CD4-positive, alpha-beta T cell treated with Interleukin-12 subunit alpha and Interleukin-12 subunit beta, for 1 hour (primary cell): ENCODE measurements at regions not wholly inside any gene's neighbourhood (a gene's known extent, or its start where the extent isn't known, plus 50 kb on each side); places are given as distances from the start of the nearest gene placed in this dataset.

Experiments
- DNase-seq: peaks from one replicate; pipeline ENCODE4 v3.0.0-alpha.2; 2020

DNA sequence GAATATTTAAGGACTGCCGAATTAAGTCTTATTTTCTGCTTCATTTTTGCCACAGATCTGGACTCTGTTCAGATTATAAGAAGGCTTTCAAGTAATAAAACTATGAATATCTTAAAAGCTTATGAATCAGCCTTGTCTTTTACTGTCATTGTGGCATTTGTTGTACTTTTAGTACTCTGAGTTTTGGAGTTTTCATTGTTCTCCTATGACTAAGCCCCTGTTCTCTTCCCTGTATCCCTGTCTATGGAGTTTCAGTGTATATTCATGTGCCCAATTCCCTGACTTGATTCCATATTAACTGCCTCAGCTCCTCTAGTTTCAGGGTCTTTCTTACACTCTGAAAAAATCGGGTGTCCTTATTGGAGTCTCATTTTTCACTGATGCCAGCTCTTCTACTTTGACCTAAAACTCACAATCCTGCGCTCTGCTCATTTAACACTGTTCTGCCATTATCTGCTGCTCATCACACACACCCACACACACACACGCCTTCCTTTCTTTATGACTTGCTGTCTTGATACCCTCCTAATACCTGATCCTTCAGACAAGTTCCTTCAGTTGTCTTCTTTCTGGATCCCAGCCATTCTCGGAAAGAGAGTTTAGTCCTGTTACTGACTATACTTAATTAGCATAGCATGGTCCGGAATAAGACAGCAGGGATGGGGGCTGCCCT lies 511.8 kb downstream of the CPS1 start:
- DNase-seq = no peak

DNA sequence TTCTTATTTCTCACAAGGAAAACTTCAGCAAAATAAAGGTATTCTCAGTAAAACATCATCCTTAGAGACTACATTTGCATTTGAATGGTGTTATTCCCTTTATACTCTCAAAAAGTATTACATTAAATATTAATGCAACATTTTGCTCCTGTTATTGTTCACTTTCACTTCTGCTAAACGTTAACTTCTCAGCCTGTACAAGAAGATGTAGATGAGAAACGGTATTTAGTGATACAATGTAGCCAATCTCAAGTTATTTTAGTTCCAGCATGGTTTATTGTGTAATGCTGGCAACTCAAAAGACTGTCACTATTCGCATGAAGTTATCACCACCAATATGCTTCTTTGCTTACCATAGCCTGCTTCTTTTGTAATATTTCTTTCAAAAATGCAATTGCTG lies 514.1 kb downstream of the CPS1 start:
- DNase-seq = no peak

GRCh38 chr2:211077216-211077767 lies 520.9 kb downstream of the CPS1 start:
- no peak for DNase-seq

GRCh38 chr2:211084352-211084751 lies 528.0 kb downstream of the CPS1 start:
- DNase-seq = no peak

DNA sequence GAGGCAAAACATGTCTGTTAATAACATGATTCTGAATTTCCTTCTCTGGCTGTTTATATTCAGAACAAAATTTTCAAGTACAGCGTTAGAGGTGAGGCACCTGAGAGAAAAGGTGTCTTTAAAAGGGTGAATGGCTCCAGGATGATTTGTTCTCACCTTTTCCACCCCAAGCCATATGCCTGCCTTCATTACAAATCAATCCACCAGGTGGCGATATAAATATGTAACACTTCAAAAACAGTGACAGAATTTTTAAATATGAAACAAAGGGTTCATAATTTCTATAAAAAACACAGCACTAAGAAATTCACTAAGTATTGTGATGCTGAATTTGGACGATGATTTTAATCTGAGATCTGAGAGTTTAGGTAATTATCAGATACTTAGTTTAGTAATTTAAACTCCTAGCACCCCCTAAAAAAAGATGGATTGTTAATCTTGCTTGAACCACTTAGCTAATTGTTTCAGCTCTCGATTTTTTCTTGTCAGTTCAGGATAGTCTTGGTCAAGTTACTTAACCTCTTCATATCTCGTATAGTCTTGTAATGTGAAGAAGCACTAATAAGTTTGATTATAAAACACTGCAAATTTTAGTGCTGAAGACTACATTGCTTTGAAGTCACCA lies 528.8 kb downstream of the CPS1 start:
- DNase-seq = peak; percentile 9

- no peak for DNase-seq
These were observed 529.6 kb downstream of the CPS1 start for GRCh38 chr2:211086049-211086448.

DNA sequence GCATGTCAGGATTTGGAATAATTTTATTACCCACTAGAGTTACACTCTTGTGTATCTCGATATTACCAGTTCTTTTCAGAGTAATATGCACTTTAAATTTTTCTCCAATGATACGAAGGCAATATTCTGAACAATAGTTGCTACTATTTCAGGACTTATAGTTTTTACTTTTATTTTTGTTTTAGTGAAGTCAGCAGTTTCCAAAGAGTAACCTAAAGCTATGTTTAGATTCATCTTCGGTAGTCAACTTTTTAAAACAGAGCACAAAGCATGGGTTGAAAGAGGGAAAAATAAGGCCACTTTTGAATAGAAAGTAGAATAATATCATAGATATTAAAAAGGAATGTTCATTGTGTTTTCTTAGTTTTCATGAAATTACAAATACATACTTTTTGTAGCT lies 532.7 kb downstream of the CPS1 start:
- no peak for DNase-seq

GRCh38 chr2:211093743-211094303 lies 537.4 kb downstream of the CPS1 start:
- DNase-seq = no peak

DNA sequence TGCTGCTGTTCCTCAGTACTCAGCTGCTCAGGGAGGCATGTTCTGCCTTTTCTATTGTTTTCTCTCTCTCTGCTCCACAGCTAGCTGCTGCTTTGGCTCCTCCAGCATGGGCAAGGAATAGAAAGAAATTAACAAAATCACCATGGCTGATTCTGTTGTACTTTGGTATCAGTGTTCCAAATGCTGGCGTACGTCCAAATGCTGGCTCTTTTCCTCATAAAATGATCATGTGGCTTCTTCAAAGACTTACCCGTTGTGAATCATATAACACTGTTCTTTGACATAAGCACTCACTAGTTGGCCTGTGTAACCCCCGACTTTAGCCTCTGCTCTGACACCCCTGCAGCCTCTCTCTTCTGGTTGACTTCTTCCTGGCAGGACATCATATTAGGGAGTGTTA lies 547.6 kb downstream of the CPS1 start:
- no peak for DNase-seq

DNA sequence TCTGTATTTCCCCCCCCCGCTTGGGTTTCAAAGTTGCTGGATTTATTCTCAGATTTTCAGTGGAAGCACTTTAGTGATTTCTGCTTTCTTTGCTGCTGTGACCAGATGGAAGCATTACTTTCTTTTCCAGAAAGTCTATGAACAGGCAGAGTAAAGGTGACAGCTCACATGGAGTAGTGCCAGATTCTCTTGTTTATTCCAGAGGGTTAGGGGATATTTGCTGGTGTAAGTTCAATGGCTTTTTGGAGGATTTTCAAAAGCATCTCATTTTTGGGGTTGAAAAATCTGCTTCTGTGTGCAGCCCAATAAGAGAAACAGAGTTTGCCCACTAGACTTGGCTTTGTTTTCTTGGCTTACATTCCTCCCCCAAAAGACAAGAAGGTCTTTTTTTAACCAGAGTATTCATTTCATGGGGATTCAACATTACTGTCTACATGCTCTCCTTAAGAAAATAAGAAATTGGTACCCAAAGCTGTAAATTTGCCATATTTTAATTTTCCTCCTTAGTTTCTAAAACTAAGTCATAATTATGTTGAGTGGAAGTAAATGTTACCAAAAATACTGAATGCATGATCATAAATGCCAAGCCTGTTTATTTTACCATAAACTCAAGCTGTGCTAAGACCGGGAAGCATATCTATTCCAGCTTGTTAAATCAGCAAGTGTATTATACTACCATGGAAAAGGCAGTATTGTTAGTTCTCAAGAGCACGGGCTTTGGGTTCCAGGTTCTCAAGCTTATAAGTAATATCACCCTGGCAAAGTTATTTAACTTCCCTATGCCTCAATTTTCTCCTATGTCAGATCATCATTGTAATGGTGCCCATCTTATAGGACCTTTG lies 557.2 kb downstream of the CPS1 start:
- DNase-seq = no peak

- no peak for DNase-seq
These were observed 558.5 kb downstream of the CPS1 start for GRCh38 chr2:211114826-211115455.

DNA sequence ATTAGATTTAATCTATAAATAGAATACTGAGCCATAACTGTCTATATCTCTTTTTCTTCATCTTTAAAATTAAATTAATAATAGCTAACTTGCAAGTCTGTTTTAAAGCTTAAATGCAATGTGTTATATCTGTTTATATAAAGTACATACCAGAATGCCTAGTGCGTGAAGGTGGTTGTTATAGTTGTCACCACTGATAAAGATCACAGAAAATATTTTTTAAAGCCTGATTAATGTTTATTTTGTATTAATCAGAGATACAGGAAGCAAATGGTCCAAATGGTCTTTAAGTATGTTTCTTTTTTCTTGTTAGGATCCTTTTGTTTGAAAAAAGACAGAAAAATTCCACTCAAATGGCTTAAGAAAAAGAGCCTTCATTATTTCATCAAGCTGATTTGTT lies 560.6 kb downstream of the CPS1 start:
- no peak for DNase-seq

DNA sequence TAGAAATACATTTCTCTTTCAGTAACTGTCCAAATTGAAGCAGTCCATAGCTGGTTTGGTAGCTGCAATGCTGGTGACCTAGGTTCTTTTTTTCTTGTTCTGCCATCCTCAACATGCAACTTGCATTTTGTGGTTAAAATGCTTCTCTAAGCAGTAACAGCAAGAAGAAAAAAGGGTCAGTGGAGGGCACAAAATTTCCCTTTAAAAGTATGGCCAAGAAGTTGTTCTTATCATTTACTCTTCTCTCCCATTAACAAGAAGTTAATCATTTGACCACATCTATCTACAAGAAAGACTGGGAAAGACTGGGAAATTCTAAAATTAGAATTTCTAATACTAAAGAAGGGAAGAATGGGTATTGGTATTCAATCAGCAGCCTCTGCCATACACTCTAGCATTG lies 569.9 kb downstream of the CPS1 start:
- no peak for DNase-seq

GRCh38 chr2:211127501-211127900 lies 571.1 kb downstream of the CPS1 start:
- no peak for DNase-seq

DNA sequence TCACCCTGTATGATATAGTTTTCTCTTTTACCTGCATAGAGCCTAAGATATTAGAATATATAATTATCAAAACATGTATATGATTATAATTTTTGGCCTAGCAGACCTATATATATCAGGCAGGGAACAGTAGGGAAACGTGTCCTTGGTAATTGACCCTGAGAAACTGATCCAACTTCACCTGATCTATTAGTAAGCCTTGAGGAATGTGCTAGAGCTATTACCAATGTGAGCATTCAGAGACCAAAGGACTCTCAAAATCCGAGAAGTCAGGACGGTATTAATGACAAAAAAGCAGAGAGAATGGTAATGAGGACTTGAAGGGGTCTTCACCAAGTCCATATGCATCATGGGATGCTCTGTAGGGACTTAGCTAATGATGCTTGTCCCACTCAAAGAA lies 571.9 kb downstream of the CPS1 start:
- no peak for DNase-seq

DNA sequence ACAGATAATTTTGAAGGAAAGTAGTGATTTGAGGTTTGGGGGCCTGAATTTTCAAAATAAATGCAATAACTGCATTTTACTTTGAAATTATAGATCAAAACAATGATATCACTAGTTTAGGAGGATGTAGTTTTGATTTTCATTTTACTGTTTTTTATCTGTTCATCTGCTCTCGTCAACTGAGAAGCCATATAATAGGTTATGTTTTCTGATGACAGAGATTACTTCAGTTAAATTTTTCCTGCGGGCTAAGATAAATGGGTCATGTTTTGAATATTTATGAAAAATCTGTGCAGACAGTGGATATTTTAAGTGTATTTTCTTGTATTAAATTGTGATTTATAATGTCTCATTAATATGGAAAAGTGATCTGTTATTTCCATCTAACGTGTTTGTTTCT lies 573.4 kb downstream of the CPS1 start:
- DNase-seq = no peak

GRCh38 chr2:211132046-211132445 lies 575.6 kb downstream of the CPS1 start:
- no peak for DNase-seq

DNA sequence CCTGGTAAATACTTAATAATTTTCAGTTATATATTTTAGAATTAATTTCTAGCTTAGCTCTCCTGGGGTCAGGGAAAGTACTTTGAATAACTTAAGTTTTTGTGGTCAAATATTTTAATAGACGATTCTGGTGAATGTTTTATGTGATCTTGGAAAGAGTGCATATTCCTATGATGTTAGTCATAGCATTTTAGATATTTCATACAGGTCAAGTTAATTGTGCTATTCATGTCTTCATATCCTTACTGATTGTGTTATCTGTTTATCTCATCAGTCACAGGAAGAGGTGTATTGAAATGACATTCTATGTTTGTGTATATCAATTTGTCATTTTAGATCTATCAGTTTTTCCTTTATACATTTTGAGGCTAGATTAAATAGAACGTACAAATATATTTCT lies 576.2 kb downstream of the CPS1 start:
- DNase-seq = no peak

DNA sequence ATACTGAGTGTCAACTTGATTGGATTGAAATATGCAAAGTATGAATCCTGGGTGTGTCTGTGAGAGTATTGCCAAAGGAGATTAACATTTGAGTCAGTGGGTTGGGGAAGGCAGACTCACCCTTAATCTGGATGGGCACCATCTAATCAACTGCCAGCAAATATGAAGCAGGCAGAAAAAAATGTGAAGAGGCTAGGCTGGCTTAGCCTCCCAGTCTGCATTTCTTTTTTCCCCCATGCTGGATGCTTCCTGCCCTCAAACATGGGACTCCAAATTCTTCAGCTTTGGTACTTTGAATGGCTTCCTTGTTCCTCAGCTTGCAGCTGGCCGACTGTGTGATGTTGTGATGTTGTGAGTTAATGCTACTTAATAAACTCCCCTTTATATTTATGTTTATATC lies 577.4 kb downstream of the CPS1 start:
- no peak for DNase-seq

DNA sequence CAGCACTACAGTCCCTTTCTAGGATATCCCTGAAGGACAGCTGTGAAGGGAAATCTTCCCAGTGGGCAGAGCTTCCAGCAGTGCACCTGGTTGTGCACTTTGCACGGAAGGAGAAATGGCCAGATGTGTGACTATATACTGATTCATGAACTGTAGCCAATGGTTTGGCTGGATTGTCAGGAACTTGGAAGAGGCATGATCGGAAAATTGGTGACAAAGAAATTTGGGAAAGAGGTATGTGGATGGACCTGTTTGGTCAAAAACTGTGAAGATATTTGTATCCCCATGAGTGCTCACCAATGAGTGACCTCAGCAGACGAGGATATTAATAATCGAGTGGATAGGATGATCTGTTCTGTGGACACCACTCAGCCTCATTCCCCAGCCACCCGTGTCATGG lies 582.2 kb downstream of the CPS1 start:
- no peak for DNase-seq

DNA sequence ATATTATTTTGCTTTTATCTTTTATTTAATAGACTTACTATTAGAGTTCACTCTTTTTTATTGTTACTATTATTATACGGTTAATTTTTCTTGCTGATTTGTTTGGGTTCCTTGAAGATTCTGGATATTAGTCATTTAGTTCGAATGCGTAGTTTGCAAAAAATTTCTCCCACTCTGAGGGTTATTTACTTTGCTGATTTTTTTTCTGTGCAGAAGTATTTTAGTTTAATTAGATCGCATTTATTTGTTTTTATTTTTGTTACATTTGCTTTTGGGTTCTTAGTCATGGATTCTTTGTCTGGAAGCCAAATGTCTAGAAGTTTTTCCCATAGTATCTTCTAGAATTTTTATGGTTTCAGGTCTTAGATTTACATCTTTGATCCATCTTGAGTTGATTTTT lies 585.2 kb downstream of the CPS1 start:
- DNase-seq = no peak

- DNase-seq = no peak
These were observed 587.7 kb downstream of the CPS1 start for GRCh38 chr2:211144078-211144477.
